Endodermal cell (in vitro differentiated cells): ENCODE measurements at regions not wholly inside any gene's neighbourhood (a gene's known extent, or its start where the extent isn't known, plus 50 kb on each side); places are given as distances from the start of the nearest gene placed in this dataset.

Experiments
- DNase-seq: peaks from one replicate; pipeline ENCODE4 v3.0.0-alpha.2; 2017
- H3K27ac ChIP-seq: 2 replicates; pipeline ENCODE4 v1.5.1; 2013; ENCODE audit warnings: mild to moderate bottlenecking, low read depth, low read length, moderate library complexity
- H3K27me3 ChIP-seq: 2 replicates; pipeline ENCODE4 v1.6.1; 2013; ENCODE audit warnings: mild to moderate bottlenecking, low read length, moderate library complexity; ENCODE audit not compliant: insufficient read depth, control insufficient read depth, poor library complexity, severe bottlenecking
- H3K36me3 ChIP-seq: 2 replicates; pipeline ENCODE4 v1.7.0; 2013; ENCODE audit warnings: mild to moderate bottlenecking, low read length, moderate library complexity; ENCODE audit not compliant: control insufficient read depth, insufficient read depth
- H3K4me1 ChIP-seq: one replicate; pipeline ENCODE4 v1.7.0; 2013; ENCODE audit warnings: low read length; ENCODE audit not compliant: control insufficient read depth, insufficient read depth
- H3K4me3 ChIP-seq: 2 replicates; pipeline ENCODE4 v1.5.1; 2013; ENCODE audit warnings: mild to moderate bottlenecking, low read length, moderate library complexity
- H3K9ac ChIP-seq: 2 replicates; pipeline ENCODE4 v1.6.1; 2013; ENCODE audit warnings: mild to moderate bottlenecking, low read length, moderate library complexity; ENCODE audit not compliant: poor library complexity, severe bottlenecking; ENCODE audit errors: extremely low read depth
- H3K9me3 ChIP-seq: 2 replicates; pipeline ENCODE4 v1.6.1; 2013; ENCODE audit warnings: mild to moderate bottlenecking, low read length, moderate library complexity; ENCODE audit not compliant: control insufficient read depth
- H3K27ac Mint-ChIP-seq: 2 replicates; pipeline ENCODE4 v1.8.0; 2020; ENCODE audit warnings: mixed read lengths
- H3K27me3 Mint-ChIP-seq: 2 replicates; pipeline ENCODE4 v1.8.0; 2021; ENCODE audit warnings: mild to moderate bottlenecking, mixed read lengths; ENCODE audit not compliant: insufficient read depth
- H3K36me3 Mint-ChIP-seq: 2 replicates; pipeline ENCODE4 v1.8.0; 2020; ENCODE audit warnings: low read depth, mixed read lengths
- H3K4me1 Mint-ChIP-seq: 2 replicates; pipeline ENCODE4 v1.8.0; 2020; ENCODE audit warnings: mixed read lengths
- H3K4me3 Mint-ChIP-seq: 2 replicates; pipeline ENCODE4 v1.8.0; 2020; ENCODE audit warnings: mild to moderate bottlenecking, moderate library complexity, mixed read lengths
- H3K9me3 Mint-ChIP-seq: 2 replicates; pipeline ENCODE4 v1.8.0; 2020; ENCODE audit warnings: mild to moderate bottlenecking, mixed read lengths
- WGBS, 2 experiments: methylation state at CpG; one replicate each; pipeline versions ENCODE4 v1.1.5 to v1.1.7; 2013; ENCODE audit warnings: missing lambda C conversion rate in 2 of 2, mixed read lengths in 1 of 2; ENCODE audit not compliant: insufficient coverage in 1 of 2, insufficient read length in 1 of 2; 5-methylcytosine and 5-hydroxymethylcytosine counted together
- TF ChIP-seq, protein P1 (sequence below): fragments of 200-600 bp; sonication (generic); conservative IDR thresholded peaks from 2 replicates; pipeline ENCODE4 v1.5.0; 2021; ENCODE audit warnings: antibody characterized with exemption, mild to moderate bottlenecking

DNA sequence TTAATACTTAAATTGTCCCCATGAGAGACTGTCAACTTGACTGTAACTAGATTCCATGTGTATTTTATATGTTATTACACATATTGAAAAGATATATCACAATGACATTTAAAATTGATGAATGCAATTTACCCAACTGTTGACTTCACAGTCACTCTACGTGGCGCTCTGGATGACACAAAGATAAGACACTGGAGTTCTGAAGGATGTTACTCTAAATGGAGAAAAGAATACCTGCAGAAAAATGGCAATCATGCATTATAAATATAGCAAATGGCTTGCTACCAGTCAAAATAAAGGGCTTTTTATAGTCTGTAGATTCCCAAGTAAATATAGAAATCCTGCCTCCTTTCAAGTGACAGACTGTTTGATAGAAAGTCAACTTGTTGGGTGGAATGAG is 143.6 kb upstream of the KLF6 start:
- Histone ChIP-seq H3K4me1 (no peaks in the 10 kb centered on the region), H3K27ac (no peak overlapping the region), H3K27me3 (no peaks in the 10 kb centered on the region), H3K9ac (no peak overlapping the region), H3K36me3 (no peaks in the 10 kb centered on the region), H3K4me3 (no peak overlapping the region), H3K9me3 (no peaks in the 10 kb centered on the region)
- H3K27ac Mint-ChIP-seq = no peak overlapping the region
- 100% methylated on average over 2 of the region's 2 CpGs; no CpG with 5 or more reads in 1 of the 2 experiments for WGBS, 2 experiments
- no peaks in the 10 kb centered on the region for H3K4me1 Mint-ChIP-seq
- peaks cover 1% of the 10 kb centered on the region for H3K9me3 Mint-ChIP-seq
- H3K27me3 Mint-ChIP-seq = no peaks in the 10 kb centered on the region
- no peaks in the 10 kb centered on the region for H3K36me3 Mint-ChIP-seq
- TF ChIP-seq, protein P1, sequence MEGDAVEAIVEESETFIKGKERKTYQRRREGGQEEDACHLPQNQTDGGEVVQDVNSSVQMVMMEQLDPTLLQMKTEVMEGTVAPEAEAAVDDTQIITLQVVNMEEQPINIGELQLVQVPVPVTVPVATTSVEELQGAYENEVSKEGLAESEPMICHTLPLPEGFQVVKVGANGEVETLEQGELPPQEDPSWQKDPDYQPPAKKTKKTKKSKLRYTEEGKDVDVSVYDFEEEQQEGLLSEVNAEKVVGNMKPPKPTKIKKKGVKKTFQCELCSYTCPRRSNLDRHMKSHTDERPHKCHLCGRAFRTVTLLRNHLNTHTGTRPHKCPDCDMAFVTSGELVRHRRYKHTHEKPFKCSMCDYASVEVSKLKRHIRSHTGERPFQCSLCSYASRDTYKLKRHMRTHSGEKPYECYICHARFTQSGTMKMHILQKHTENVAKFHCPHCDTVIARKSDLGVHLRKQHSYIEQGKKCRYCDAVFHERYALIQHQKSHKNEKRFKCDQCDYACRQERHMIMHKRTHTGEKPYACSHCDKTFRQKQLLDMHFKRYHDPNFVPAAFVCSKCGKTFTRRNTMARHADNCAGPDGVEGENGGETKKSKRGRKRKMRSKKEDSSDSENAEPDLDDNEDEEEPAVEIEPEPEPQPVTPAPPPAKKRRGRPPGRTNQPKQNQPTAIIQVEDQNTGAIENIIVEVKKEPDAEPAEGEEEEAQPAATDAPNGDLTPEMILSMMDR = no peak
- H3K4me3 Mint-ChIP-seq = no peak overlapping the region
- DNase-seq = no peak

DNA sequence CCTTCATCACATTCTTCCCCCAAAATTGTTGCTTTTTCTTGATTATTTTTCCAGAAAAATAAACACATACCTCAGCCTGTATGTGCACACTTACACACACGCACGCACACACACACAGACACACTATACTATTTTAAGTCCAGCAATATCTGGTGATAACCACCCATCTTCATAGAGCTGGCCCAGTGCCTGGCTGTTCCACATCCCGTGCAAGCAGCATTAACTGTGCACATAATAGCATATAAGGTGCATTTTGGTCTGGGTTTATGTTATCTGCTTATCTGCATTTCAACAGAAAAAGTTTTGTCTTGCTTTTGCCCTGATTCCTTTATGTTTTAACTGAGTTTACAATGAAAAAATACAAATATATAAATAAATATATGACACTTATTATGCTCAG is 143.1 kb upstream of the KLF6 start:
- Mint-ChIP-seq H3K9me3 (peaks cover 4% of the 10 kb centered on the region), H3K27me3 (peaks cover under 1% of the 10 kb centered on the region), H3K36me3 (no peaks in the 10 kb centered on the region), H3K4me3 (no peak overlapping the region), H3K27ac (no peak overlapping the region), H3K4me1 (no peaks in the 10 kb centered on the region)
- Histone ChIP-seq H3K27ac (no peak overlapping the region), H3K27me3 (no peaks in the 10 kb centered on the region), H3K4me3 (no peak overlapping the region), H3K4me1 (no peaks in the 10 kb centered on the region), H3K9ac (no peak overlapping the region), H3K36me3 (no peaks in the 10 kb centered on the region), H3K9me3 (no peaks in the 10 kb centered on the region)
- 73% methylated on average over 3 of the region's 3 CpGs; no CpG with 5 or more reads in 1 of the 2 experiments for WGBS, 2 experiments
- TF ChIP-seq, protein P1 = no peak
- no peak for DNase-seq

DNA sequence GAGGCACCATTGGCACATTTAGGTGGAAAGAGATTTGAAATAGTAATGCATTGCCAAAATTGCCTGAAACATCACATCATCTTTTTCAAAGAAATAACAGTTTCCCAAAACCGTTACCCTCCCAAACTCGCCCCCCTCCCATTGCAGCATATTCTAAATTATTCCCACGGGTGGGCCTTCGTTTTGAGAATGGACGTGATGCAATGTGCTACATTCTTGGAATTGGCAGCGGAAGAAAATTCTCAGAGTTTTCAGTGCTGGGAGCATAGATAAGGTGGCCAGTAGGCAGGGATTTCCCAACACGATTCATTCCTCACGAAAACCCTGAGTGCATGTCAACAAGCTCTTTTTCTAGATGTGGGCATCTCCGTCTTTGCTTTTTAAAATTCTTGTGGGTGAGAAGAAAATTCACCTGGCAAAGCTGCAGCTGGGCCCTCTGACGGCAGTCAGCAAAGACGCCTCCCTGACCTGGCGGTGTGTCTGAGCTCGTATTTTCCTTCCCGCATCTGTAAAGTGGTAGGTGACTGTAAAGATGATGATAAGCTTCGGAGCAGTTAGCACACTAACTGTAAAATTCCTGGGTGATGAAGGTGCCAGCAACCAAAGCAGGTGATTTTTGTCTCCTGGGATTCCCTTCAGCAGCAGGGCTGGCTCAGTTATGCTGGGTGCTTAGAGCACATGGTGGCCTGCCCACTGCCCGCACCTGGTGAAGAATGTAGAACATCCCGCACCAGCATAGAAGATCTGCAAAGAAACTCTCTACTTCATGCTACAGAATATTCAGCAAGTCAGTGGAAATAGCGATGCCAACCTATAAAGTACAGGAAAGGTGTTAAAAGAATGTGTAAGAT is 141.9 kb upstream of the KLF6 start:
- Mint-ChIP-seq H3K27ac (no peak overlapping the region), H3K4me3 (no peak overlapping the region), H3K27me3 (peaks cover 1% of the 10 kb centered on the region), H3K9me3 (peaks cover 6% of the 10 kb centered on the region), H3K36me3 (no peaks in the 10 kb centered on the region), H3K4me1 (no peaks in the 10 kb centered on the region)
- Histone ChIP-seq H3K4me3 (no peak overlapping the region), H3K9me3 (no peaks in the 10 kb centered on the region), H3K9ac (no peak overlapping the region), H3K27ac (no peak overlapping the region), H3K4me1 (no peaks in the 10 kb centered on the region), H3K36me3 (no peaks in the 10 kb centered on the region), H3K27me3 (no peaks in the 10 kb centered on the region)
- TF ChIP-seq, protein P1 = no peak
- DNase-seq = no peak
- 71 to 77% methylated on average over 10 to 18 of the region's 18 CpGs for WGBS, 2 experiments
